ENCODE measurements at regions not wholly inside any gene's neighbourhood (a gene's known extent, or its start where the extent isn't known, plus 50 kb on each side); places are given as distances from the start of the nearest gene placed in this dataset.

- TF ChIP-seq POLR2A (IDR thresholded peaks at IDR 0.05) (no peak), EP300 (IDR thresholded peaks at IDR 0.05) (no peak)
These were observed 477.7 kb upstream of the CADM1 start for GRCh38 chr11:115981814-115982471.
